ENCODE measurements at regions not wholly inside any gene's neighbourhood (a gene's known extent, or its start where the extent isn't known, plus 50 kb on each side); places are given as distances from the start of the nearest gene placed in this dataset.

DNA sequence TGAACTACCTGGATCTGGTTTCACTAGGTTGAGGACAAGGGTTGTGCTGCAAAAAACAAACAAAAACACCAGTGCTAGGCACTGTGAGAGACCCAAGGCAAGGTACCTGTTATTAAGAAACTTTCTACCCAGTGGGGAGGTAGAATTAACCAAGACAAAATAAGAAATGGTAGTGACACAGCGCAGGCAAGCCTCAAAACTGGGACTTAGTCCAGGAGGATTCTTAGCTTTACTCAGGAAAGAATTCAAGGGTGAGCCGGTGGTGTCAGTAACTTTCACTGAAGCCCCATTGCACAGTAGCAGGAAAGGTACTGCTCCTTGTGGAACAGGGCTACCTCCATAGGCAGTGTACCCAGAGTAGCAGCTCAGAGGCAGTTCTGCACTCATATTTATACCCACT lies 131.6 kb downstream of the SCG2 start:
- DNase-seq = no peak
- no peak overlapping the region for H3K27ac ChIP-seq (ENCODE audit: low read depth in 1 of 3, low read length in 2 of 3)
- no peak for FAIRE-seq
- no peak overlapping the region for H3K4me3 ChIP-seq (ENCODE audit: low read depth in 1 of 3, low read length in 3 of 3)
- H3K36me3 ChIP-seq (ENCODE audit: control insufficient read depth in 3 of 3, insufficient read depth in 2 of 3, low read depth in 1 of 3, low read length in 3 of 3) = no peaks in the 10 kb centered on the region
- H3K4me1 ChIP-seq (ENCODE audit: control insufficient read depth in 3 of 3, insufficient read depth in 2 of 3, low read depth in 1 of 3, low read length in 2 of 3) = no peaks in the 10 kb centered on the region
- no peaks in the 10 kb centered on the region for H3K9me3 ChIP-seq (ENCODE audit: control insufficient read depth in 2 of 2, insufficient read depth in 1 of 2, low read depth in 1 of 2, low read length in 1 of 2)
- WGBS, 3 donors = 38 to 61% (median 44%) methylated on average over 2 of the region's 2 CpGs
- H3K27me3 ChIP-seq (ENCODE audit: control insufficient read depth in 3 of 3, insufficient read depth in 3 of 3, low read length in 3 of 3) = no peaks in the 10 kb centered on the region

- WGBS, 3 donors = 90 to 92% (median 91%) methylated on average over 4 of the region's 4 CpGs
- H3K9me3 ChIP-seq (ENCODE audit: control insufficient read depth in 2 of 2, insufficient read depth in 1 of 2, low read depth in 1 of 2, low read length in 1 of 2) = no peaks in the 10 kb centered on the region
- H3K4me1 ChIP-seq (ENCODE audit: control insufficient read depth in 3 of 3, insufficient read depth in 2 of 3, low read depth in 1 of 3, low read length in 2 of 3) = no peaks in the 10 kb centered on the region
- H3K27me3 ChIP-seq (ENCODE audit: control insufficient read depth in 3 of 3, insufficient read depth in 3 of 3, low read length in 3 of 3) = no peaks in the 10 kb centered on the region
- no peaks in the 10 kb centered on the region for H3K36me3 ChIP-seq (ENCODE audit: control insufficient read depth in 3 of 3, insufficient read depth in 2 of 3, low read depth in 1 of 3, low read length in 3 of 3)
- no peak overlapping the region for H3K4me3 ChIP-seq (ENCODE audit: low read depth in 1 of 3, low read length in 3 of 3)
- DNase-seq = no peak
- H3K27ac ChIP-seq (ENCODE audit: low read depth in 1 of 3, low read length in 2 of 3) = no peak overlapping the region
- FAIRE-seq = no peak
Observed at GRCh38 chr2:223472771-223473170, 129.4 kb downstream of the SCG2 start.

GRCh38 chr2:223474893-223475292 lies 127.3 kb downstream of the SCG2 start:
- no peaks in the 10 kb centered on the region for H3K36me3 ChIP-seq (ENCODE audit: control insufficient read depth in 3 of 3, insufficient read depth in 2 of 3, low read depth in 1 of 3, low read length in 3 of 3)
- 72 to 88% (median 85%) methylated on average over 2 of the region's 2 CpGs for whole genome bisulfite sequencing, 3 donors

GRCh38 chr2:223475901-223476300 lies 126.3 kb downstream of the SCG2 start:
- Histone ChIP-seq H3K4me3 (ENCODE audit: low read depth in 1 of 3, low read length in 3 of 3) (no peak overlapping the region), H3K36me3 (ENCODE audit: control insufficient read depth in 3 of 3, insufficient read depth in 2 of 3, low read depth in 1 of 3, low read length in 3 of 3) (no peaks in the 10 kb centered on the region), H3K4me1 (ENCODE audit: control insufficient read depth in 3 of 3, insufficient read depth in 2 of 3, low read depth in 1 of 3, low read length in 2 of 3) (no peaks in the 10 kb centered on the region), H3K9me3 (ENCODE audit: control insufficient read depth in 2 of 2, insufficient read depth in 1 of 2, low read depth in 1 of 2, low read length in 1 of 2) (no peaks in the 10 kb centered on the region), H3K27me3 (ENCODE audit: control insufficient read depth in 3 of 3, insufficient read depth in 3 of 3, low read length in 3 of 3) (no peaks in the 10 kb centered on the region), H3K27ac (ENCODE audit: low read depth in 1 of 3, low read length in 2 of 3) (no peak overlapping the region)
- WGBS, 3 donors = 60 to 77% (median 73%) methylated on average over 2 of the region's 2 CpGs
- FAIRE-seq = no peak
- no peak for DNase-seq

More at GRCh38 chr2:223474893-223475292, 127.3 kb downstream of the SCG2 start:
- H3K4me1 ChIP-seq (ENCODE audit: control insufficient read depth in 3 of 3, insufficient read depth in 2 of 3, low read depth in 1 of 3, low read length in 2 of 3) = no peaks in the 10 kb centered on the region
- no peaks in the 10 kb centered on the region for H3K27me3 ChIP-seq (ENCODE audit: control insufficient read depth in 3 of 3, insufficient read depth in 3 of 3, low read length in 3 of 3)
- FAIRE-seq (no peak), DNase-seq (no peak)
- no peak overlapping the region for H3K27ac ChIP-seq (ENCODE audit: low read depth in 1 of 3, low read length in 2 of 3)
- H3K9me3 ChIP-seq (ENCODE audit: control insufficient read depth in 2 of 2, insufficient read depth in 1 of 2, low read depth in 1 of 2, low read length in 1 of 2) = no peaks in the 10 kb centered on the region
- H3K4me3 ChIP-seq (ENCODE audit: low read depth in 1 of 3, low read length in 3 of 3) = no peak overlapping the region

DNA sequence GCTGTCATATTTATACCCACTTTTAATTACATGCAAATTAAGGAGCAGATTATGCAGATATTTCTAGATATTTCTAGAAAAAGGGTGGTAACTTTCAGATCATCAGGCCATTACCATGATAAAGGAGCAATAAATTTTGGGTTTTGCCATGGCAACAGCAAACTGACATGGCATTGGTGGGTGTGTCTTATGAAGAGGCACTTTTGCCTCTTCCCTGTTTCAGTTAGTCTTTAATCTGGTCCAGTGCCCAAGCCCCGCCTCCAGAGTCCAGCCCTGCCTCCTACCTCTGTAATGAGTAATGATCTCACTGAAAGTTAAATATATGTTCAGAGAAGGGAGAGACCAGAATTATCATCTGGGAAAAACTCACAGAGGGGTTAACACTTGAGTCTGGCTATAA lies 124.8 kb downstream of the SCG2 start:
- no peaks in the 10 kb centered on the region for H3K36me3 ChIP-seq (ENCODE audit: control insufficient read depth in 3 of 3, insufficient read depth in 2 of 3, low read depth in 1 of 3, low read length in 3 of 3)
- FAIRE-seq (no peak), DNase-seq (no peak)
- H3K27me3 ChIP-seq (ENCODE audit: control insufficient read depth in 3 of 3, insufficient read depth in 3 of 3, low read length in 3 of 3) = no peaks in the 10 kb centered on the region
- no peaks in the 10 kb centered on the region for H3K4me1 ChIP-seq (ENCODE audit: control insufficient read depth in 3 of 3, insufficient read depth in 2 of 3, low read depth in 1 of 3, low read length in 2 of 3)
- H3K9me3 ChIP-seq (ENCODE audit: control insufficient read depth in 2 of 2, insufficient read depth in 1 of 2, low read depth in 1 of 2, low read length in 1 of 2) = no peaks in the 10 kb centered on the region
- no peak overlapping the region for H3K4me3 ChIP-seq (ENCODE audit: low read depth in 1 of 3, low read length in 3 of 3)
- WGBS, 3 donors = 72 to 86% (median 86%) methylated on average over 1 of the region's 1 CpG
- no peak overlapping the region for H3K27ac ChIP-seq (ENCODE audit: low read depth in 1 of 3, low read length in 2 of 3)

DNA sequence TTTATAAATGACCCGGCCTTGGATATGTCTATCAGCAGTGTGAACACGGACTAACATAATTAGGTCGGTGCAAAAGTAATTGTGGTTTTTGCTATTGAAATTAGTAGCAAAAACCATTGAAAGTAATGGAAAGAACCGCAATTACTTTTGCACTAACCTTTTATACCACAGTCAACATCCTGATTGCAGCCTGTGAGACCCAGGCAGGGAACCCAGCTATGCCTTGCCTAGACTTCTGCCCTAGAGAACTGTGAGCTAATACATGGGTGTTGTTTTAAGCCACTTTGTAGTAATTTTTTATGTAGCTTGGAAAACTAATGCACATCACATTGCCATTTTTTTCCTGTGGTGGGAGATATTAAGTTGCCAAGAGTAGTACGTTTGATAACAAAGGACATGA lies 120.7 kb downstream of the SCG2 start:
- Histone ChIP-seq H3K27ac (ENCODE audit: low read depth in 1 of 3, low read length in 2 of 3) (no peak overlapping the region), H3K36me3 (ENCODE audit: control insufficient read depth in 3 of 3, insufficient read depth in 2 of 3, low read depth in 1 of 3, low read length in 3 of 3) (no peaks in the 10 kb centered on the region), H3K4me1 (ENCODE audit: control insufficient read depth in 3 of 3, insufficient read depth in 2 of 3, low read depth in 1 of 3, low read length in 2 of 3) (no peaks in the 10 kb centered on the region), H3K9me3 (ENCODE audit: control insufficient read depth in 2 of 2, insufficient read depth in 1 of 2, low read depth in 1 of 2, low read length in 1 of 2) (no peaks in the 10 kb centered on the region), H3K27me3 (ENCODE audit: control insufficient read depth in 3 of 3, insufficient read depth in 3 of 3, low read length in 3 of 3) (no peaks in the 10 kb centered on the region), H3K4me3 (ENCODE audit: low read depth in 1 of 3, low read length in 3 of 3) (no peak overlapping the region)
- DNase-seq (no peak), FAIRE-seq (no peak)
- WGBS, 3 donors = 82 to 83% (median 82%) methylated on average over 5 of the region's 5 CpGs

DNA sequence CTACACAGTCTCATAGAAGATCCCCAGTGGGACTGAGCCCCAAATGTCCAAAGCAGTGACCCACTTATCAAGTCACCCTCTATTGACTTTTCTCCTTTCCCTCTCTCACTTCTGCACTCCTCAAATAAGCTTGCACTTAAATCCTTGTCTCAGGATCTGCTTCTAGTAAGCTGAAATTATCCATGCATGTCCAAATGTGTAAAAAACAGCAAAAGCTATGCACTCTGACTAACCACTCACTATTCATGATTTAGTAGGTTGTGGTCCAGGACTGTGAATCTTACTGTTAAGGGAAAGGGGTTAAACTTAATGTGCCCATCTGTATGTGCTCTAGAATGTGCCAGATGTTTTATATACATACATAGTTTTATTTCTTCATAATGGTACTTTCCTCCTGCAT lies 115.4 kb downstream of the SCG2 start:
- H3K9me3 ChIP-seq (ENCODE audit: control insufficient read depth in 2 of 2, insufficient read depth in 1 of 2, low read depth in 1 of 2, low read length in 1 of 2) = no peaks in the 10 kb centered on the region
- H3K36me3 ChIP-seq (ENCODE audit: control insufficient read depth in 3 of 3, insufficient read depth in 2 of 3, low read depth in 1 of 3, low read length in 3 of 3) = no peaks in the 10 kb centered on the region
- H3K27ac ChIP-seq (ENCODE audit: low read depth in 1 of 3, low read length in 2 of 3) = no peak overlapping the region
- H3K4me1 ChIP-seq (ENCODE audit: control insufficient read depth in 3 of 3, insufficient read depth in 2 of 3, low read depth in 1 of 3, low read length in 2 of 3) = no peaks in the 10 kb centered on the region
- DNase-seq (no peak), FAIRE-seq (no peak)
- H3K27me3 ChIP-seq (ENCODE audit: control insufficient read depth in 3 of 3, insufficient read depth in 3 of 3, low read length in 3 of 3) = no peaks in the 10 kb centered on the region
- no peak overlapping the region for H3K4me3 ChIP-seq (ENCODE audit: low read depth in 1 of 3, low read length in 3 of 3)

GRCh38 chr2:223487214-223487846 lies 114.8 kb downstream of the SCG2 start:
- Histone ChIP-seq H3K36me3 (ENCODE audit: control insufficient read depth in 3 of 3, insufficient read depth in 2 of 3, low read depth in 1 of 3, low read length in 3 of 3) (no peaks in the 10 kb centered on the region), H3K9me3 (ENCODE audit: control insufficient read depth in 2 of 2, insufficient read depth in 1 of 2, low read depth in 1 of 2, low read length in 1 of 2) (no peaks in the 10 kb centered on the region), H3K4me3 (ENCODE audit: low read depth in 1 of 3, low read length in 3 of 3) (no peak overlapping the region), H3K27ac (ENCODE audit: low read depth in 1 of 3, low read length in 2 of 3) (no peak overlapping the region), H3K4me1 (ENCODE audit: control insufficient read depth in 3 of 3, insufficient read depth in 2 of 3, low read depth in 1 of 3, low read length in 2 of 3) (no peaks in the 10 kb centered on the region), H3K27me3 (ENCODE audit: control insufficient read depth in 3 of 3, insufficient read depth in 3 of 3, low read length in 3 of 3) (no peaks in the 10 kb centered on the region)
- 52 to 71% (median 68%) methylated on average over 2 of the region's 2 CpGs for WGBS, 3 donors
- FAIRE-seq = no peak
- no peak for DNase-seq

DNA sequence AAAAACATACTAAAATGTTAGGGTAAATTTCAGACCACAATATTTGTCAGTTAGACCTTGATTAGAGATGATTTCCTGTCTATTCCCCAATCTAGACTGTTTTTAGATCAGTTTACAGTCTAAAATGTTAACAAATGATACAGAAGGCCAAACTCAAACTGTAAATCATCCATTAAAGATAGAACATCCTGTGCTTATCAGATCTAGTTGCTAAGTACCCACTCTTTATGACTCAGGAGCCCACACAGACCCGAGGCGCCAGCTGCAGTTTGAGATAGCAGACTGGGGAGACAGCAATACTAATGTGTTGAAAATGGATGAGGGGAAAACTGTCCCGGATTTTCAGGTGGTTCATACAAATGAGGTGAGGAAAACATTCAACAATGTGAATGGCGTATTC lies 113.3 kb downstream of the SCG2 start:
- no peaks in the 10 kb centered on the region for H3K36me3 ChIP-seq (ENCODE audit: control insufficient read depth in 3 of 3, insufficient read depth in 2 of 3, low read depth in 1 of 3, low read length in 3 of 3)
- no peak overlapping the region for H3K4me3 ChIP-seq (ENCODE audit: low read depth in 1 of 3, low read length in 3 of 3)
- FAIRE-seq = no peak
- H3K27ac ChIP-seq (ENCODE audit: low read depth in 1 of 3, low read length in 2 of 3) = no peak overlapping the region
- no peaks in the 10 kb centered on the region for H3K9me3 ChIP-seq (ENCODE audit: control insufficient read depth in 2 of 2, insufficient read depth in 1 of 2, low read depth in 1 of 2, low read length in 1 of 2)
- H3K4me1 ChIP-seq (ENCODE audit: control insufficient read depth in 3 of 3, insufficient read depth in 2 of 3, low read depth in 1 of 3, low read length in 2 of 3) = no peaks in the 10 kb centered on the region
- H3K27me3 ChIP-seq (ENCODE audit: control insufficient read depth in 3 of 3, insufficient read depth in 3 of 3, low read length in 3 of 3) = no peaks in the 10 kb centered on the region
- 9 to 29% (median 14%) methylated on average over 4 of the region's 4 CpGs for WGBS, 3 donors
- peak; percentile 1 to 2 for DNase-seq
